ENCODE measurements at regions not wholly inside any gene's neighbourhood (a gene's known extent, or its start where the extent isn't known, plus 50 kb on each side); places are given as distances from the start of the nearest gene placed in this dataset.

- POLR2A ChIA-PET = no interaction called here
- Mint-ChIP-seq H3K27ac (no peak overlapping the region), H3K27me3 (no peaks in the 10 kb centered on the region), H3K4me1 (ENCODE audit: low read depth) (no peaks in the 10 kb centered on the region), H3K4me3 (no peak overlapping the region), H3K36me3 (ENCODE audit: low read depth) (no peaks in the 10 kb centered on the region), H3K9me3 (peaks cover 2% of the 10 kb centered on the region)
- intact Hi-C loops (cut with DNase I, micrococcal nuclease) = no loop called here
- DNase-seq (no peak), ATAC-seq (ENCODE audit: poor library complexity) (no peak)
- Histone ChIP-seq H3K27me3 (ENCODE audit: control insufficient read depth in 1 of 2, insufficient read depth in 2 of 2, low read length in 2 of 2) (no peaks in the 10 kb centered on the region), H3K4me3 (ENCODE audit: low read length) (no peak overlapping the region), H3K36me3 (ENCODE audit: insufficient read depth, low read length) (no peaks in the 10 kb centered on the region), H3K4me1 (ENCODE audit: insufficient read depth, low read length) (no peaks in the 10 kb centered on the region), H3K9me3 (ENCODE audit: control insufficient read depth in 1 of 2, insufficient read depth in 1 of 2, low read length in 2 of 2) (no peaks in the 10 kb centered on the region), H3K27ac (ENCODE audit: low read depth in 1 of 2, low read length in 2 of 2) (no peak overlapping the region)
- TF ChIP-seq, protein P1, sequence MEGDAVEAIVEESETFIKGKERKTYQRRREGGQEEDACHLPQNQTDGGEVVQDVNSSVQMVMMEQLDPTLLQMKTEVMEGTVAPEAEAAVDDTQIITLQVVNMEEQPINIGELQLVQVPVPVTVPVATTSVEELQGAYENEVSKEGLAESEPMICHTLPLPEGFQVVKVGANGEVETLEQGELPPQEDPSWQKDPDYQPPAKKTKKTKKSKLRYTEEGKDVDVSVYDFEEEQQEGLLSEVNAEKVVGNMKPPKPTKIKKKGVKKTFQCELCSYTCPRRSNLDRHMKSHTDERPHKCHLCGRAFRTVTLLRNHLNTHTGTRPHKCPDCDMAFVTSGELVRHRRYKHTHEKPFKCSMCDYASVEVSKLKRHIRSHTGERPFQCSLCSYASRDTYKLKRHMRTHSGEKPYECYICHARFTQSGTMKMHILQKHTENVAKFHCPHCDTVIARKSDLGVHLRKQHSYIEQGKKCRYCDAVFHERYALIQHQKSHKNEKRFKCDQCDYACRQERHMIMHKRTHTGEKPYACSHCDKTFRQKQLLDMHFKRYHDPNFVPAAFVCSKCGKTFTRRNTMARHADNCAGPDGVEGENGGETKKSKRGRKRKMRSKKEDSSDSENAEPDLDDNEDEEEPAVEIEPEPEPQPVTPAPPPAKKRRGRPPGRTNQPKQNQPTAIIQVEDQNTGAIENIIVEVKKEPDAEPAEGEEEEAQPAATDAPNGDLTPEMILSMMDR (IDR thresholded peaks at IDR 0.05) = no peak
- CTCF ChIA-PET = interaction anchor here (0.6 kb wide), 1 partner anchor 10 kb away, joined by 3 read pairs; no protein-coding TSS in a partner anchor
Measured at GRCh38 chr9:107094370-107094769, 188.7 kb upstream of the RAD23B start.

GRCh38 chr9:107100591-107100990 lies 182.5 kb upstream of the RAD23B start:
- no peaks in the 10 kb centered on the region for H3K27me3 ChIP-seq (ENCODE audit: control insufficient read depth in 1 of 2, insufficient read depth in 2 of 2, low read length in 2 of 2)
- no peak overlapping the region for H3K27ac ChIP-seq (ENCODE audit: low read depth in 1 of 2, low read length in 2 of 2)
- no peak for ATAC-seq (ENCODE audit: poor library complexity)
- Mint-ChIP-seq H3K27me3 (peaks cover 5% of the 10 kb centered on the region), H3K36me3 (ENCODE audit: low read depth) (no peaks in the 10 kb centered on the region), H3K27ac (no peak overlapping the region), H3K9me3 (no peaks in the 10 kb centered on the region), H3K4me1 (ENCODE audit: low read depth) (no peaks in the 10 kb centered on the region), H3K4me3 (no peak overlapping the region)
- ChIA-PET POLR2A (no interaction called here), CTCF (no interaction called here)
- intact Hi-C loops (cut with DNase I, micrococcal nuclease) = no loop called here
- H3K36me3 ChIP-seq (ENCODE audit: insufficient read depth, low read length) = no peaks in the 10 kb centered on the region
- DNase-seq = no peak
- H3K9me3 ChIP-seq (ENCODE audit: control insufficient read depth in 1 of 2, insufficient read depth in 1 of 2, low read length in 2 of 2) = peaks cover 0 to 5% of the 10 kb centered on the region in 2 experiments
- no peak overlapping the region for H3K4me3 ChIP-seq (ENCODE audit: low read length)
- no peaks in the 10 kb centered on the region for H3K4me1 ChIP-seq (ENCODE audit: insufficient read depth, low read length)
- TF ChIP-seq, protein P1 (IDR thresholded peaks at IDR 0.05) = no peak

DNA sequence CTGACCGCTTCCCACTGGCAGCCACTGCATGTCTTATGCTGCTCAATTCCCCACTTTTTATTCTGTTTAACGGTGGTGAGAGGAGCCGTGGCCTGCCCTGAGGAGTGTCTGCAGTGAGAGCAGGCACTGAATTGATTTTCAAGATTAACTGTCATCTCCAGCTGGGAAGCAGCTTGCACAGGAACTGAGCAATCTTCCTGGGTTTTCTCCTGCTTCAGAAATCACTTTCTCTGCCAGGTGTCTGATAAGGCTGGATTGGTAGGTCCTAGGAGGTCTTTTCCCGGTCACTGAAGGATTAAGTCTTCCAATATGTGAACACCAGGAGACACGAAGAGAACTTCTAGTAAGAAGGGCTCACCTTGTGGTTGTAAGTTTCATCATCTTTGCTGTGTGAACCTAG lies 181.1 kb upstream of the RAD23B start:
- H3K36me3 ChIP-seq (ENCODE audit: insufficient read depth, low read length) = no peaks in the 10 kb centered on the region
- H3K27me3 ChIP-seq (ENCODE audit: control insufficient read depth in 1 of 2, insufficient read depth in 2 of 2, low read length in 2 of 2) = no peaks in the 10 kb centered on the region
- TF ChIP-seq, protein P1 (IDR thresholded peaks at IDR 0.05) = no peak
- CTCF ChIA-PET = no interaction called here
- H3K4me1 ChIP-seq (ENCODE audit: insufficient read depth, low read length) = no peaks in the 10 kb centered on the region
- peaks cover 0 to 5% of the 10 kb centered on the region in 2 experiments for H3K9me3 ChIP-seq (ENCODE audit: control insufficient read depth in 1 of 2, insufficient read depth in 1 of 2, low read length in 2 of 2)
- DNase-seq (no peak), ATAC-seq (ENCODE audit: poor library complexity) (no peak)
- H3K4me3 ChIP-seq (ENCODE audit: low read length) = no peak overlapping the region
- H3K27ac ChIP-seq (ENCODE audit: low read depth in 1 of 2, low read length in 2 of 2) = no peak overlapping the region
- POLR2A ChIA-PET = no interaction called here
- H3K4me1 Mint-ChIP-seq (ENCODE audit: low read depth) = no peaks in the 10 kb centered on the region
- no peaks in the 10 kb centered on the region for H3K9me3 Mint-ChIP-seq
- intact Hi-C loops (cut with DNase I, micrococcal nuclease) = no loop called here
- no peak overlapping the region for H3K27ac Mint-ChIP-seq
- no peaks in the 10 kb centered on the region for H3K36me3 Mint-ChIP-seq (ENCODE audit: low read depth)
- no peak overlapping the region for H3K4me3 Mint-ChIP-seq
- peaks cover 5% of the 10 kb centered on the region for H3K27me3 Mint-ChIP-seq
